ELR (cell line): ENCODE measurements at regions not wholly inside any gene's neighbourhood (a gene's known extent, or its start where the extent isn't known, plus 50 kb on each side); places are given as distances from the start of the nearest gene placed in this dataset.

ENCODE experiments used
- DNase-seq: peaks from one replicate; pipeline ENCODE4 v3.0.0-alpha.2; 2015; ENCODE audit warnings: low read depth

DNA sequence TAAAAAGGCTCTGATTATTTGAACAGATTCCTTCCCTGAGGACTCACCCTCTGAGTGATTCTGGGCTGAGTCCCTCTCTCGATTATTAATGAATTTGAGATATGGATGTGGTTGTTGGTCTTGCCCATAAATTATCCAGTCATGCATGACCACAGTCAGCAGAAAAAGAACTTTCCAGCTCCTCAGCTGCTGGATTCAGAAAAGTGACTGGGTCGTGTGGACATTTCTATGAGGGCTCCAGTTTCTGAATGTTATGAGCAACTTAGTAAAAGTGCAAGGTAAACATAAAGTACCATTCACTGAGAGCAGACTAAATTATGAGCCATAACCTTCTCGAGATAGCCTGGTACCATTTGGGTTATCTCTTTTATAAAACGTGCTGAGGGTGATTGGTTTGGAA is 100.1 kb upstream of the CLDN10 start:
- no peak for DNase-seq

DNA sequence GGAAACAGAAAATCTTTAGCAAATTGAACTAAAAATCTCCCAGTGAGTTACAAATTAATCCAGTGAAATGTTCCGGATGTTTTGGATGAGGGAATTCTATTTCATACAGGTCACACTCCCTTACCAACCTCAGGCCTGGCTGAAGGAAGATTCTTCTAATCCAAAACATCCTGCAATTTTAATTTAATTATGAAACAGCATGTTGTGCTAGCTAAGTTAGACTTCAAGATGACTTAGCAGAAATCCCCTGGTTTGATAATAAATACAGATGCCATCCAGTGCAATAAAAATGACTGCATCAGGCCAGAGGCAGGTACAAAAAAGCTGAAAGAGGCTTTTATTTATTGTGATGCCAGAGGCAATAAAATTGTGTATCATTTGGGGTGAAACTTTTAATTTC is 96.7 kb upstream of the CLDN10 start:
- no peak for DNase-seq

- DNase-seq, result no peak
Measured at GRCh38 chr13:95456815-95457214, 95.7 kb upstream of the CLDN10 start.

GRCh38 chr13:95457294-95457693 is 95.2 kb upstream of the CLDN10 start:
- DNase-seq, result peak; percentile 16

- DNase-seq, result no peak
Measured at GRCh38 chr13:95462801-95463200, 89.7 kb upstream of the CLDN10 start.

GRCh38 chr13:95463531-95463930 is 89.0 kb upstream of the CLDN10 start:
- no peak for DNase-seq

GRCh38 chr13:95470574-95471366 is 81.8 kb upstream of the CLDN10 start:
- DNase-seq, result no peak

DNA sequence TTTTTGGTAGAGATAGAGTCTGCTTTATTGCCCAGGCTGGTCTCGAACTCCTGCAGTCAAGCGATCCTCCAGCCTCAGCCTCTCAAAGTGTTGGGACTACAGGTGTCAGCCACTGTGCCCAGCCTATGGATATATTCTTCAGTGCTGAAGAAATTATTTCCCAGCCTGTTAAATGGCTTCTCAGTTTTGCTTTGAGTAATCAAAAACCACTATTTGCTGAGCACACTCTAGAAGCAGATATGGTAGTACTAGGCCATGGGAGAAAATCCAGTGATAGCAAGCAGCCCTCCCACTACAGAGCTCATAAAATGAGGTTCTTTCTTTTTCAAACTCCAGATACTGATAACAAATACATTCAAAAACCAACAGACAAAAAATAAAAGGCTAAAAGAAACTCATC is 80.6 kb upstream of the CLDN10 start:
- no peak for DNase-seq

DNA sequence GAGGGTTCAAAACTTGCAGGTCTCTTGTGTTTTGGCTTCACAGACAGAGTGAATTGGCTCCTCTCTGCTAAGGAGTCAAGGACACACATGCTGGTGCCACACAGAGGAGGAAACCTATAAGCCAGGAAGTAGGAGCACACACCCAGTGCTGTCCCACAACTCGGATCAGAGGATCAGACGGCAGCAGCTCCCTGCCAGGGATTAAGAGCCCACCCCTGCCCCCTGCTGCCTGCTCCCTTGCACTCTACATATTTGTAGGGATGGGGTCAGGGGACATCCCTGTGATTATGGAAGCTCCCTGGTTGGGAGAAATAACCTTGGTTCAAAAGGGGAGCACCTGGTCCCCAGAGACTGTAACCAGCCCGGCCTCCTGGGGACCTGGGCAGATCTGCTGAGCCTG is 77.5 kb upstream of the CLDN10 start:
- DNase-seq, result no peak

GRCh38 chr13:95477187-95477586 is 75.3 kb upstream of the CLDN10 start:
- no peak for DNase-seq

- DNase-seq, result no peak
Measured at GRCh38 chr13:95479731-95480130, 72.8 kb upstream of the CLDN10 start.

DNA sequence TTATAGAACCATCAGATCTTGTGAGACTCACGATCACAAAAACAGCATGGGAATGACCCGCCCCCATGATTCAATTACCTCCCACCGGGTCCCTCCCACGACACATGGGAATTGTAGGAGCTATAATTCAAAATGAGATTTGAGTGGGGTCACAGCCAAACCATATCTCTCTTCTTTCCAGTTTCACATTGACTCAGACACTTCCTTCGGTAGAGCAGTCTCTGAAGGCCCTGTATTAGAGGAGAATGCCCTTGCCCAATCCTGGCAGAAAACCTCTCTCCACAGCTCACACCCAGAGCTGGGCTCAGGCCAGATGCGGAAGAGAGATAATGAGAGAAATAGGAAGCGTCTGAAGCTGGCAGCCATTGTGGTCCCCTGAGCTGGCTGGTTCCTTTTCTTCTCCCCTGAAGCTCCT is 72.4 kb upstream of the CLDN10 start:
- DNase-seq, result no peak

DNA sequence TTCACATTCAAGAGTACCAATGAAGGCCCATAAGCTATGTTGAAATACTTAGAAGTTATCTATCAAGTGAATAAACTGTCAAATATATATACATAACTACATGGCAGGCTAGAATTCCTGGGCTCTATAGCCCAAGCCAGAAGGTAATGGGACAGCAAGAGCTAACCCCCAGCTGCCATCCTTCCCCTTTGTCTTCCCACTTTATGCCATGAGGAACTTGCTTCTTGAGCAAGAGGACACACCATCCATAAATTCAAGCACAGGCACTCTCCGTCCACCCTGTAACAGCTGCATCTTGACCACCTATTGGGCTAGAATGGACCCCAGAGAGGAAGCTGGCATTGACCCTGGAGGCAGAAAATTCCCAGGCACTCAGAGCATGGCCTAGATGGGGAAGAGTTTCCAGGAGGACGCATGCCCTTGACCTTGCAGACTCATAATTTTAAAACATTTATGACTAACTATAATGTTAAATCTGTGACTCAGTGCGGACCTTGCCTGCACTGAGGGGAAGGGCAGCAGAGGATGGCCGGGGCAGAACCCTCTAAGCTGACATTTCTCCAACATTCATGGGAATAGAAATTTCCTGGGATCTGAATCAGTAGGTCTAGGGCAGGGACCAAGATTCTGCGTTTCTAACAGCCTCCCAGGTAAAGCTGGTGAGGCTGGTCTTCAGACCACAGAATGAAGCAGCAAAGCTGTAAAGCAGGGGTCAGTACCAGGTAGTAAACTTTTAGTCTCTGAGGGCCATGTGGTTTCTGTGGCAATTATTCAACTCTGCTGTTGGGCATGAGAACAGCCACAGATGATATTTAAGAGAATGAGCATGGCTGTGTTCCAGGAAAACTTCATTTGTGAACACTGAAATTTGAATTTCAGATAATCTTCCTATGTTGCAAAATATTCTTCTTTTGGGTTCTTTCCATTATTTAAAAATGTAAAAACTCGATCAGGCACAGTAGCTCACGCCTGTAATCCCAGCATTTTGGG is 71.4 kb upstream of the CLDN10 start:
- peak; percentile 49 for DNase-seq

GRCh38 chr13:95484052-95484451 is 68.5 kb upstream of the CLDN10 start:
- no peak for DNase-seq

DNA sequence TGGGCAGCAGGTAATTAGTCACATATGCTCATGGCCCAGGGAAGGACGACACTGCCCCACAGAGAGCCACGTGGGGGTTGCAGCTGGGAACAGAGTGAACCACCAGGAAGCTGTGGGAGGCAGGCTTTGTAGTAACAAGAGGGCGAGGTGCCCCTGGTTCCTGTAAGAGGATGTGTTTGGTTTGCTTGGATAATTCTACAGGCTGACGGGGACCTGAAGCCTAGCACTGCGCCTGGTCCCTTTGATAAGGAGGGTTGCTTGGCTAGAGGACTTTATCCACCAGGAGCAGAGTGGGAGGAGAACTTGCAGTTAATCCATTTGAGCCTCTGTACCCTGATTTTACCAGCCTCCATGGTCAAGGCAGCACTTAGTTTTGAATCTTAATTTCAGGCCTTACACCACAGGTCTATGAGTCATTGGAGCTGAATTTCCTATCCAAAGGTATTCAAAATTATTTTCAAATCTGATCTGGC is 67.4 kb upstream of the CLDN10 start:
- peak; percentile 28 for DNase-seq

DNA sequence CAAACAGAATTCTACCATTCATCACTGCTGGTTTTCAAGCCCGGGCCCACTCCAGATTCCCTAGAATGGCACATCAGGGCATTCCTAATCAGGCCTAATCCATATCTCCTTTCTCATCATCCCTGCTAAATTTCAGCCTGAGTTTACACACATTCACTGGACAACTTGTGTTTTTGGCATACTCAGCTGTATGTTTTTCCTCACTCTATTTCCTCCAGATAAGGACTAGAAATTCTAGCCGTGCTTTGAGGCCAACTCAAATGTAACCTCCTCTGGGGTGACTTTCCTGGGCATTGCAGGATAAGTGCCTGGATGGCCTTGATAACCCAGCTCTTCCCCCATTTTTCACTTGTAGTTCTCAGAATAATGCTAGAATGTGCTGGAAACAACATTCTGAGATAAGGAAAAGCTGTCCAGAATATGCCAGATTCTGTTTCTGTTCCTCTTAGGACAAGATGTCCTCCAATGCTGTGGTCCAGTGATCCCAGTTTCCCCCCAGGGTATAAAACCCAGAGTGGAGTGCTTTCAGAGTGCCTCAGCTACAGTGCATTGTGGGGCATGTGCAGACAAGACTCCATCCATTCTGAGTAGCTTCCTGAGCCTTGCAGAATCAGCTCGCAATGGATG is 66.9 kb upstream of the CLDN10 start:
- no peak for DNase-seq

GRCh38 chr13:95492044-95492801 is 60.3 kb upstream of the CLDN10 start:
- DNase-seq, result no peak

- peak; percentile 66 for DNase-seq
Measured at GRCh38 chr13:95494082-95494681, 58.3 kb upstream of the CLDN10 start.

DNA sequence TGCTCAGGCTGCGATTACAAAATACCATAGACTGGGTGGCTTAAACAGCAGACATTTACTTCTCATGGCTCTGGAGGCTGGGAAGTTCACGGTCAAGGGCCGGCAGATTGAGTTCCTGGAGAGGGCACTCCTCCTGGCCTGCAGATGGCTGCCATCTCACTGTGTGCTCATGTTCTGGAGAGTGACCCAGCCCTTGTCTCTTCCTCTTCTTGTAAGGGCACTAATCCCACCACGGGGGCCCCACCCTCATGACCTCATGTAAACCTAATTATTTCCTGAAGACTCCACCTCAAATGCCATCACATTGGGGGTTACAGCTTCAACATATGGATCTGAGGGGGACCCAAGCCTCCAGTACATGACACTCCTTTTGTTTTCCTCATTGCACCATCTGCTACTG is 56.0 kb upstream of the CLDN10 start:
- DNase-seq, result no peak

DNA sequence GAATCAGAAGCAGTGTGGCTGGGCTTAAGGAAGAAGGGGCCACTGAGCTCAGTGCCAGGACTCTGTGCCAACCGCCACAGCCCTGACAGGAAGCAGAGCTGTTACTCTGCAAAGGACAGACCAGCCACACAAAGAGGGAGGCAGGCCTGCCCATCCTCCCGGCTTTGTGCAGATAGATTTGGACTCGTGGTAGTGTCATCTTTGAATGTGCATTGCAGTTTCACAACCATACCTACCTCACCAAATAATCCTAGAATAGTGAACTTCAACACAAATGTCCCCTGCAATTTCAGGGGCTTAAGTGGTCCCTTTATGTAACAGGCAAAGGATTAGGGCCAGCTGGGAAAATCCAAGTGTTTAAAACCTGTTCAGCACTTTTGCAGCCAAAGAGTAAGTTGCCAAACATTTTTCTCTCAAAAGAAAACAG is 55.1 kb upstream of the CLDN10 start:
- no peak for DNase-seq

DNA sequence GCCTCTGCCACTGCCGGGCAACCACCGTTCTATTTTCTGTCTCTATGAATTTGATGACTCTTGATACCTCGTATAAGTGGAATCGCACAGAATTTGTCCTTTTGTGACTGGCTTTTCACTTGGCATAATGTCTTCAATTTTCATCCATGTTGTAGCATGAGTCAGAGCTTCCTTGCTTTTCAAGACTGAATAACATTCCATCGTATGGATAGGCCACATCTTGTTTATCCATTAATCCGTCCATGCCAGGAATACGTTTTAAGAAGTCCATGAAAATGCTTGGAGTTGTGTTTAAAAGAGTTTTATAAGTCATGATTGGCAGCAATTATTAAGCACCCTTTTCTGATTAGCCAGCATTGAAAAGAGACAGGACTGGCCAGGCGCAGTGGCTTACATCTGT is 53.6 kb upstream of the CLDN10 start:
- DNase-seq, result no peak
